A673 (cell line): ENCODE measurements at regions not wholly inside any gene's neighbourhood (a gene's known extent, or its start where the extent isn't known, plus 50 kb on each side); places are given as distances from the start of the nearest gene placed in this dataset.

Source experiments
- BruUV-seq: library from RNA; stranded (reverse); fragments of 400-500 nt; replicated peaks from 2 replicates; lab custom pipeline; 2021; lab: Mats Ljungman, UMichigan
- CTCF ChIA-PET: fragments of 300-600 bp; sonication (Branson Sonifier 250); formaldehyde crosslinking; loops from one replicate; lab custom pipeline; 2022; ENCODE audit warnings: antibody characterized with exemption; lab: Charles Lee
- POLR2A ChIA-PET: fragments of 300-600 bp; sonication (Branson Sonifier 250); formaldehyde crosslinking; loops from one replicate; lab custom pipeline; 2022; ENCODE audit warnings: antibody characterized with exemption; ENCODE audit not compliant: low non-redundant PET; lab: Charles Lee
- DNase-seq: peaks from one replicate; pipeline ENCODE4 v3.0.0-alpha.2; 2015; ENCODE audit warnings: low spot score
- H3K27ac ChIP-seq: fragments of 200-600 bp; sonication (generic); 2 replicates; pipeline ENCODE4 v1.5.1; 2016; ENCODE audit warnings: mixed run types, low read depth, mild to moderate bottlenecking, mixed read lengths, antibody characterized with exemption, low read length; ENCODE audit not compliant: poor library complexity, severe bottlenecking
- H3K27me3 ChIP-seq: fragments of 200-600 bp; sonication (generic); replicated peaks from 2 replicates; pipeline ENCODE4 v1.6.1; 2017; ENCODE audit warnings: mixed run types, low read depth, mild to moderate bottlenecking, mixed read lengths, antibody characterized with exemption, low read length; ENCODE audit not compliant: insufficient read depth, poor library complexity
- H3K36me3 ChIP-seq: fragments of 200-600 bp; sonication (generic); 2 replicates; pipeline ENCODE4 v1.6.1; 2016; ENCODE audit warnings: mixed run types, mild to moderate bottlenecking, mixed read lengths, antibody characterized with exemption, low read length; ENCODE audit not compliant: insufficient read depth, poor library complexity, severe bottlenecking
- H3K4me1 ChIP-seq: fragments of 200-600 bp; sonication (generic); 2 replicates; pipeline ENCODE4 v1.6.1; 2017; ENCODE audit warnings: mixed run types, mild to moderate bottlenecking, mixed read lengths, antibody characterized with exemption, low read length; ENCODE audit not compliant: insufficient read depth, poor library complexity, severe bottlenecking
- H3K4me3 ChIP-seq: fragments of 200-600 bp; sonication (generic); 2 replicates; pipeline ENCODE4 v1.5.1; 2016; ENCODE audit warnings: low read depth, mixed run types, mild to moderate bottlenecking, mixed read lengths, low read length; ENCODE audit not compliant: poor library complexity, severe bottlenecking
- H3K9me3 ChIP-seq: fragments of 200-600 bp; sonication (generic); 2 replicates; pipeline ENCODE4 v1.6.1; 2016; ENCODE audit warnings: mixed run types, low read depth, mild to moderate bottlenecking, mixed read lengths, antibody characterized with exemption, low read length; ENCODE audit not compliant: poor library complexity, severe bottlenecking
- EZH2 ChIP-seq: fragments of 200-600 bp; sonication (generic); IDR thresholded peaks from 2 replicates; pipeline ENCODE4 v1.6.1; 2017; ENCODE audit warnings: borderline replicate concordance, low read depth, mild to moderate bottlenecking, mixed read lengths, antibody characterized with exemption, low read length; ENCODE audit not compliant: poor library complexity, severe bottlenecking
- intact Hi-C: fragments of 100-400 bp; cut with micrococcal nuclease; formaldehyde crosslinking; loops from one replicate; pipeline ENCODE4 v1.10.0; 2022; ENCODE audit not compliant: unreplicated experiment
- TF ChIP-seq, protein P1 (sequence below): fragments of 300-800, 200-600 bp; sonication (generic); conservative IDR thresholded peaks from 2 replicates; pipeline ENCODE4 v1.5.1; 2017; ENCODE audit warnings: low read depth, mild to moderate bottlenecking, antibody characterized with exemption, low read length, moderate library complexity, mixed read lengths

DNA sequence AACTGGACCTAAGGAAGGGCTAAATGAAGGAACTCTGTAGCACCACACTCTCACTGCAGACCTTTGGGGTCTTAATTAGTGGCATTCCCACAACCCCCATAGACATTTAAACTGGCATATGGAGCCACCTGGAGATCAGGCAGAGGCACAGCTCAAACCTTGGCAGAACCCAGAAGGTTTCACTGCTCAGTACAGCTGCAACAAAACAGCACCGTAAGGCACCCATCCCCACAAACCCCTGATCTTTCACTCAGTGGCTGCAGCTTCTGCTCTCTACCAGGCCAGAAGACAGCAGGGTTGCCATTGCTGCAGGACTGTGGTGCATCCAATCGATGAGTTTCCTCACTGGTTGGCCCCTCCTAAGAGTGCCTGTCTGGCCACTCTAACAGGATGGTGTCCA is 361.6 kb upstream of the VRK2 start:
- no peaks in the 10 kb centered on the region for H3K4me1 ChIP-seq
- intact Hi-C loops, result no loop called here
- BruUV-seq, result no TSS peak
- H3K9me3 ChIP-seq, result peaks cover 8% of the 10 kb centered on the region
- H3K27me3 ChIP-seq, result no peaks in the 10 kb centered on the region
- no peak for DNase-seq
- ChIA-PET CTCF (no interaction called here), POLR2A (interaction anchor here (0.6 kb wide), 1 partner anchor 481 kb away, joined by 3 read pairs; no protein-coding TSS in a partner anchor)
- TF ChIP-seq EZH2, result no peak
- TF ChIP-seq, protein P1, sequence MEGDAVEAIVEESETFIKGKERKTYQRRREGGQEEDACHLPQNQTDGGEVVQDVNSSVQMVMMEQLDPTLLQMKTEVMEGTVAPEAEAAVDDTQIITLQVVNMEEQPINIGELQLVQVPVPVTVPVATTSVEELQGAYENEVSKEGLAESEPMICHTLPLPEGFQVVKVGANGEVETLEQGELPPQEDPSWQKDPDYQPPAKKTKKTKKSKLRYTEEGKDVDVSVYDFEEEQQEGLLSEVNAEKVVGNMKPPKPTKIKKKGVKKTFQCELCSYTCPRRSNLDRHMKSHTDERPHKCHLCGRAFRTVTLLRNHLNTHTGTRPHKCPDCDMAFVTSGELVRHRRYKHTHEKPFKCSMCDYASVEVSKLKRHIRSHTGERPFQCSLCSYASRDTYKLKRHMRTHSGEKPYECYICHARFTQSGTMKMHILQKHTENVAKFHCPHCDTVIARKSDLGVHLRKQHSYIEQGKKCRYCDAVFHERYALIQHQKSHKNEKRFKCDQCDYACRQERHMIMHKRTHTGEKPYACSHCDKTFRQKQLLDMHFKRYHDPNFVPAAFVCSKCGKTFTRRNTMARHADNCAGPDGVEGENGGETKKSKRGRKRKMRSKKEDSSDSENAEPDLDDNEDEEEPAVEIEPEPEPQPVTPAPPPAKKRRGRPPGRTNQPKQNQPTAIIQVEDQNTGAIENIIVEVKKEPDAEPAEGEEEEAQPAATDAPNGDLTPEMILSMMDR, result no peak
- H3K27ac ChIP-seq, result no peak overlapping the region
- H3K4me3 ChIP-seq, result no peak overlapping the region
- H3K36me3 ChIP-seq, result no peaks in the 10 kb centered on the region

DNA sequence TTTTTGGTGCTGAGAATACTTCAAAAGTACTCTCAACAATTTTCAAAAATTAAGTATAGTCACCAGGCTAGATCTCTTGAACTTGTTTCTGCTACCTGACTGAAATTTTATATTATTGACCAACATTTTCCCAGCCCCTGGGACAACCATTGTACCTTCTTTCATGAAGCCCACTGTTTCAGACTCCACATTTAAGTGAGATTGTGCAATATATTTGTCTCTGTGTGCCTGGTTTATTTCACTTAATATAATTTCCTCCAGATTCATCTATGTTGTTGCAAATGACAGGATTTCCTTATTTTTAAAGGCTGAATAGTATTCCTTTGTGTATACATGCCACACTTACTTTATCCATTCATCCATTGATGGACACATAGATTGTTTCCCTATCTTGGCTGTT is 354.2 kb upstream of the VRK2 start:
- no peaks in the 10 kb centered on the region for H3K27me3 ChIP-seq
- intact Hi-C loops, result no loop called here
- ChIA-PET POLR2A (no interaction called here), CTCF (no interaction called here)
- TF ChIP-seq EZH2, result no peak
- TF ChIP-seq, protein P1, result no peak
- H3K9me3 ChIP-seq, result peaks cover 10% of the 10 kb centered on the region
- BruUV-seq, result no TSS peak
- H3K4me1 ChIP-seq, result no peaks in the 10 kb centered on the region
- H3K27ac ChIP-seq, result no peak overlapping the region
- no peak for DNase-seq
- no peaks in the 10 kb centered on the region for H3K36me3 ChIP-seq
- H3K4me3 ChIP-seq, result no peak overlapping the region

DNA sequence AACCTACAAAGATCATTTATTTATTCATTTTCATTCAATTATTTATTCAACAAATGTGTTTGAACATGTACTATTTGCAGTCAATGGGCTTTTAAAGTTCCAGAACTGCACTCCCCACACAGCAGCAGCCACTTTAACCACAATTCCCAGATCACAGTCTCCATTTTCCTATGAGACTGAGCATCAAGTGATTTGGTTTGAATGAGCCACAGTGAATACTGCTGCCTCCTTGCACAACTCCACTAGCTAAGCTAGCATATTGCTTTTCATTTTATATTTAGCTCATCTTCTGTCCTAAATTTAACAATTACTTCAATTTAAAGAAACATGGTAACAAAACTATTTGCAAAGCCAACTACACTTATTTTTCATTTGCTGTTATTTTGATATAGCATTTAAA is 353.4 kb upstream of the VRK2 start:
- TF ChIP-seq, protein P1, result no peak
- no peak for TF ChIP-seq EZH2
- no peak overlapping the region for H3K4me3 ChIP-seq
- H3K27ac ChIP-seq, result no peak overlapping the region
- POLR2A ChIA-PET, result no interaction called here
- H3K36me3 ChIP-seq, result no peaks in the 10 kb centered on the region
- no peaks in the 10 kb centered on the region for H3K4me1 ChIP-seq
- intact Hi-C loops, result no loop called here
- peaks cover 10% of the 10 kb centered on the region for H3K9me3 ChIP-seq
- DNase-seq, result no peak
- BruUV-seq, result no TSS peak
- H3K27me3 ChIP-seq, result no peaks in the 10 kb centered on the region
- CTCF ChIA-PET, result no interaction called here
